GM23248 (cell line): ENCODE measurements at regions not wholly inside any gene's neighbourhood (a gene's known extent, or its start where the extent isn't known, plus 50 kb on each side); places are given as distances from the start of the nearest gene placed in this dataset.
"Not testable (repeated sequence)": the region's sequence is repeated elsewhere in the genome, so short reads cannot be mapped to it uniquely, and the experiment has no call there.

Experiments
- DNase-seq: peaks from one replicate; pipeline ENCODE4 v3.0.0-alpha.2; 2015
- H2AFZ ChIP-seq: fragments of 200-600 bp; sonication (generic); 2 replicates; pipeline ENCODE4 v1.6.1; 2016; ENCODE audit warnings: antibody characterized with exemption
- H3F3A ChIP-seq: fragments of 200-600 bp; sonication (generic); 2 replicates; pipeline ENCODE4 v1.6.1; 2016; ENCODE audit warnings: mild to moderate bottlenecking, antibody characterized with exemption, mixed run types; ENCODE audit not compliant: insufficient read depth
- H3K27ac ChIP-seq: fragments of 200-600 bp; sonication (generic); 2 replicates; pipeline ENCODE4 v1.5.1; 2016; ENCODE audit warnings: mild to moderate bottlenecking
- H3K27me3 ChIP-seq: fragments of 200-600 bp; sonication (generic); replicated peaks from 2 replicates; pipeline ENCODE4 v1.6.1; 2016; ENCODE audit warnings: mild to moderate bottlenecking; ENCODE audit not compliant: insufficient read depth
- H3K36me3 ChIP-seq: fragments of 200-600 bp; sonication (generic); 2 replicates; pipeline ENCODE4 v1.6.1; 2016; ENCODE audit warnings: low read depth, mild to moderate bottlenecking
- H3K4me1 ChIP-seq: fragments of 200-600 bp; sonication (generic); 2 replicates; pipeline ENCODE4 v1.6.1; 2016; ENCODE audit warnings: mild to moderate bottlenecking; ENCODE audit not compliant: insufficient read depth
- H3K4me2 ChIP-seq: fragments of 200-600 bp; sonication (generic); one replicate; pipeline ENCODE4 v1.6.1; 2016; ENCODE audit warnings: mild to moderate bottlenecking; ENCODE audit not compliant: unreplicated experiment
- H3K4me3 ChIP-seq: fragments of 200-600 bp; sonication (generic); 2 replicates; pipeline ENCODE4 v1.5.1; 2016; ENCODE audit warnings: mild to moderate bottlenecking
- H3K79me2 ChIP-seq: fragments of 200-600 bp; sonication (generic); 2 replicates; pipeline ENCODE4 v1.6.1; 2016; ENCODE audit warnings: mild to moderate bottlenecking; ENCODE audit not compliant: insufficient read depth
- H3K9ac ChIP-seq: fragments of 200-600 bp; sonication (generic); 2 replicates; pipeline ENCODE4 v1.6.1; 2016; ENCODE audit warnings: mild to moderate bottlenecking
- H3K9me2 ChIP-seq: fragments of 200-600 bp; sonication (generic); 2 replicates; pipeline ENCODE4 v1.6.1; 2016; ENCODE audit warnings: mixed run types, mild to moderate bottlenecking, moderate library complexity; ENCODE audit not compliant: insufficient read depth
- H3K9me3 ChIP-seq: fragments of 200-600 bp; sonication (generic); one replicate; pipeline ENCODE4 v1.6.1; 2017; ENCODE audit warnings: low read depth
- H4K20me1 ChIP-seq: fragments of 200-600 bp; sonication (generic); 2 replicates; pipeline ENCODE4 v1.6.0; 2016; ENCODE audit not compliant: insufficient read depth
- WGBS, 2 experiments: methylation state at CpG; one replicate each; pipeline ENCODE4 v1.1.6; 2015 to 2017; ENCODE audit warnings: low lambda C conversion rate in 2 of 2, low coverage in 1 of 2; ENCODE audit errors: missing lambda C conversion rate in 2 of 2; 5-methylcytosine and 5-hydroxymethylcytosine counted together
- in situ Hi-C: fragments of 300-500 bp; cut with MboI; formaldehyde crosslinking; loops from 2 replicates; pipeline ENCODE4 v1.15.0; 2020

DNA sequence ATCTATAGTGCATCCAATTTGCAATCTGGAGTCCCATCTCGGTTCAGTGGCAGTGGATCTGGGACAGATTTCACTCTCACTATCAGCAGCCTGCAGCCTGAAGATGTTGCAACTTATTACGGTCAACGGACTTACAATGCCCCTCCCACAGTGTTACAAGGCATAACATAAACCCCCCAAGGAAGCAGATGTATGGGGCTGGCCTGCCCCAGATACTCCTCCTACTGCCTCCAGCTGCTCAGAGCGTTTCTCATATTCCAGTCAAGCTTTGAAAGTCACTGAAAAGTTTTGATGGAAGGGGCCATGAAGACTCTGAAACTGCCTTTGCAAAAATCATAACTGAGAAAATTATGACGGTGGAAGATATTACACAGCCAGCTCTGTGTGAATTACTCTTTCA lies 1193.6 kb downstream of the RPIA start:
- H3K36me3 ChIP-seq, H3K9ac ChIP-seq, H3K4me3 ChIP-seq, H3K27me3 ChIP-seq, H3K79me2 ChIP-seq, H3K4me2 ChIP-seq, in situ Hi-C loops, H3K9me2 ChIP-seq, H4K20me1 ChIP-seq, H3K27ac ChIP-seq, H3K4me1 ChIP-seq, H3K9me3 ChIP-seq, DNase-seq, H2AFZ ChIP-seq, H3F3A ChIP-seq: not testable (repeated sequence)
- WGBS, 2 experiments: 9 to 42% methylated on average over 1 to 2 of the region's 5 CpGs

- H3K4me2 ChIP-seq, H3K9me3 ChIP-seq, H3K9ac ChIP-seq, H3K9me2 ChIP-seq, H3F3A ChIP-seq, H3K4me1 ChIP-seq, H3K27me3 ChIP-seq, H4K20me1 ChIP-seq, in situ Hi-C loops, H2AFZ ChIP-seq, H3K36me3 ChIP-seq, H3K4me3 ChIP-seq, DNase-seq, H3K79me2 ChIP-seq, H3K27ac ChIP-seq: not testable (repeated sequence)
- no CpG with 5 or more reads among the region's 4 CpGs for WGBS, 2 experiments
These were observed 1197.2 kb downstream of the RPIA start for GRCh38 chr2:89888693-89889092.

- H3K4me2 ChIP-seq, H3K36me3 ChIP-seq, H3K4me1 ChIP-seq, H3K27me3 ChIP-seq, H3K9me2 ChIP-seq, H3K27ac ChIP-seq, H2AFZ ChIP-seq, DNase-seq, H3K79me2 ChIP-seq, H4K20me1 ChIP-seq, H3K9me3 ChIP-seq, H3K9ac ChIP-seq, in situ Hi-C loops, H3F3A ChIP-seq, H3K4me3 ChIP-seq: not testable (repeated sequence)
- no CpG with 5 or more reads among the region's 7 CpGs for WGBS, 2 experiments
These were observed 1198.8 kb downstream of the RPIA start for GRCh38 chr2:89890185-89890773.

GRCh38 chr2:89894988-89895387 lies 1203.5 kb downstream of the RPIA start:
- in situ Hi-C loops, H3K36me3 ChIP-seq, H3K4me3 ChIP-seq, H3K9ac ChIP-seq, H4K20me1 ChIP-seq, H3K27me3 ChIP-seq, H3K4me2 ChIP-seq, H3F3A ChIP-seq, H3K79me2 ChIP-seq, H3K9me2 ChIP-seq, H3K4me1 ChIP-seq, DNase-seq, H3K27ac ChIP-seq, H2AFZ ChIP-seq, H3K9me3 ChIP-seq: not testable (repeated sequence)
- no CpG with 5 or more reads among the region's 4 CpGs for WGBS, 2 experiments

- DNase-seq, H3K4me1 ChIP-seq, H3K27ac ChIP-seq, H3K4me2 ChIP-seq, H3K27me3 ChIP-seq, H4K20me1 ChIP-seq, H3K79me2 ChIP-seq, H3K9me2 ChIP-seq, H3K4me3 ChIP-seq, H3F3A ChIP-seq, H2AFZ ChIP-seq, H3K9ac ChIP-seq, in situ Hi-C loops, H3K9me3 ChIP-seq, H3K36me3 ChIP-seq: not testable (repeated sequence)
- no CpG with 5 or more reads among the region's 6 CpGs for WGBS, 2 experiments
These were observed 1204.2 kb downstream of the RPIA start for GRCh38 chr2:89895629-89896028.

- H3K4me1 ChIP-seq, H3K27me3 ChIP-seq, H3K36me3 ChIP-seq, H3F3A ChIP-seq, H3K9me2 ChIP-seq, DNase-seq, in situ Hi-C loops, H3K4me2 ChIP-seq, H3K4me3 ChIP-seq, H3K79me2 ChIP-seq, H3K27ac ChIP-seq, H2AFZ ChIP-seq, H4K20me1 ChIP-seq, H3K9me3 ChIP-seq, H3K9ac ChIP-seq: not testable (repeated sequence)
- WGBS, 2 experiments: 5 to 15% methylated on average over 2 of the region's 2 CpGs
These were observed 1235.5 kb downstream of the RPIA start for GRCh38 chr2:89927018-89927417.

GRCh38 chr2:89935436-89935835 lies 1244.0 kb downstream of the RPIA start:
- H3K36me3 ChIP-seq, H3K4me3 ChIP-seq, H3K4me1 ChIP-seq, H3K27me3 ChIP-seq, H3F3A ChIP-seq, H3K9ac ChIP-seq, H3K27ac ChIP-seq, in situ Hi-C loops, H3K9me3 ChIP-seq, H3K79me2 ChIP-seq, H4K20me1 ChIP-seq, H3K4me2 ChIP-seq, H2AFZ ChIP-seq, H3K9me2 ChIP-seq: not testable (repeated sequence)
- DNase-seq: peak; percentile 57
- 2 to 3% methylated on average over 2 of the region's 2 CpGs for WGBS, 2 experiments

DNA sequence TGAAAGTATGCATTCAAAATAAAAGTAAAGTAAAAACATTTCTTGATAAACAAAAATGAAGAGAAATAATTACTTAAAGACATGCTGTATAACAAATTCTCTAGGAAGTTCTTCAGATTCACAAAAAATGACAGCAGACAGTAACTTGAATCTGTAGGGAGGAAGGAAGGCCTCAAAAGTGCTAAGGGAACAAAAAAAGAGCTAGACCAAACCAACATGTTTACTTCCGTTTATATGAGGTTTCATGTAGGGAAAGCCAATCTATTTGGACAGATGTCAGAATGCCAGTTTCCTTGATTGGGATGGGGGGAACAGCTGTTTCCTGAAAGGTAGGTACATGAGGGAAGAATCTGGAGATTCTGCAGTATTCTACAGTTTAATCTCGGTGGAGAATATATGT lies 1244.5 kb downstream of the RPIA start:
- H3K4me1 ChIP-seq, in situ Hi-C loops, H3K4me2 ChIP-seq, H3K27me3 ChIP-seq, DNase-seq, H3K27ac ChIP-seq, H3K9me3 ChIP-seq, H3K79me2 ChIP-seq, H3K36me3 ChIP-seq, H2AFZ ChIP-seq, H3K9ac ChIP-seq, H3K9me2 ChIP-seq, H3F3A ChIP-seq, H4K20me1 ChIP-seq, H3K4me3 ChIP-seq: not testable (repeated sequence)
- WGBS, 2 experiments: 7 to 11% methylated on average over 2 of the region's 2 CpGs
